Astrocyte of the spinal cord (primary cell): ENCODE measurements at regions not wholly inside any gene's neighbourhood (a gene's known extent, or its start where the extent isn't known, plus 50 kb on each side); places are given as distances from the start of the nearest gene placed in this dataset.
A peak's percentile ranks its signal among the peaks of the same experiment; 100 is the strongest.

Source experiments
- DNase-seq: peaks from one replicate; pipeline ENCODE4 v3.0.0; 2011; ENCODE audit warnings: low read depth, low spot score
- H3K4me3 ChIP-seq: 2 replicates; pipeline ENCODE4 v1.5.1; 2011; ENCODE audit warnings: low read depth, mild to moderate bottlenecking, low read length, moderate library complexity
- in situ Hi-C: cut with HindIII; loops from 2 replicates; pipeline ENCODE4 v1.10.0; 2017; ENCODE audit warnings: low sequenced_read_pairs
- TF ChIP-seq, protein P1 (sequence below): IDR thresholded peaks from 2 replicates; pipeline ENCODE4 v1.5.1; 2012; ENCODE audit warnings: low read depth, mild to moderate bottlenecking, low read length, inconsistent platforms

GRCh38 chr4:123783921-123784320, 387.3 kb downstream of the SPRY1 start:
- in situ Hi-C loops, result no loop called here
- no peak overlapping the region for H3K4me3 ChIP-seq
- DNase-seq, result peak; percentile 42
- TF ChIP-seq, protein P1, sequence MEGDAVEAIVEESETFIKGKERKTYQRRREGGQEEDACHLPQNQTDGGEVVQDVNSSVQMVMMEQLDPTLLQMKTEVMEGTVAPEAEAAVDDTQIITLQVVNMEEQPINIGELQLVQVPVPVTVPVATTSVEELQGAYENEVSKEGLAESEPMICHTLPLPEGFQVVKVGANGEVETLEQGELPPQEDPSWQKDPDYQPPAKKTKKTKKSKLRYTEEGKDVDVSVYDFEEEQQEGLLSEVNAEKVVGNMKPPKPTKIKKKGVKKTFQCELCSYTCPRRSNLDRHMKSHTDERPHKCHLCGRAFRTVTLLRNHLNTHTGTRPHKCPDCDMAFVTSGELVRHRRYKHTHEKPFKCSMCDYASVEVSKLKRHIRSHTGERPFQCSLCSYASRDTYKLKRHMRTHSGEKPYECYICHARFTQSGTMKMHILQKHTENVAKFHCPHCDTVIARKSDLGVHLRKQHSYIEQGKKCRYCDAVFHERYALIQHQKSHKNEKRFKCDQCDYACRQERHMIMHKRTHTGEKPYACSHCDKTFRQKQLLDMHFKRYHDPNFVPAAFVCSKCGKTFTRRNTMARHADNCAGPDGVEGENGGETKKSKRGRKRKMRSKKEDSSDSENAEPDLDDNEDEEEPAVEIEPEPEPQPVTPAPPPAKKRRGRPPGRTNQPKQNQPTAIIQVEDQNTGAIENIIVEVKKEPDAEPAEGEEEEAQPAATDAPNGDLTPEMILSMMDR, result no peak

GRCh38 chr4:123784626-123785025, 388.0 kb downstream of the SPRY1 start:
- H3K4me3 ChIP-seq, result no peak overlapping the region
- no peak for DNase-seq
- TF ChIP-seq, protein P1, result no peak
- in situ Hi-C loops, result no loop called here

- TF ChIP-seq, protein P1, result no peak
- DNase-seq, result peak; percentile 90
- in situ Hi-C loops, result no loop called here
- no peak overlapping the region for H3K4me3 ChIP-seq
Observed at GRCh38 chr4:123785538-123785937, 388.9 kb downstream of the SPRY1 start.

DNA sequence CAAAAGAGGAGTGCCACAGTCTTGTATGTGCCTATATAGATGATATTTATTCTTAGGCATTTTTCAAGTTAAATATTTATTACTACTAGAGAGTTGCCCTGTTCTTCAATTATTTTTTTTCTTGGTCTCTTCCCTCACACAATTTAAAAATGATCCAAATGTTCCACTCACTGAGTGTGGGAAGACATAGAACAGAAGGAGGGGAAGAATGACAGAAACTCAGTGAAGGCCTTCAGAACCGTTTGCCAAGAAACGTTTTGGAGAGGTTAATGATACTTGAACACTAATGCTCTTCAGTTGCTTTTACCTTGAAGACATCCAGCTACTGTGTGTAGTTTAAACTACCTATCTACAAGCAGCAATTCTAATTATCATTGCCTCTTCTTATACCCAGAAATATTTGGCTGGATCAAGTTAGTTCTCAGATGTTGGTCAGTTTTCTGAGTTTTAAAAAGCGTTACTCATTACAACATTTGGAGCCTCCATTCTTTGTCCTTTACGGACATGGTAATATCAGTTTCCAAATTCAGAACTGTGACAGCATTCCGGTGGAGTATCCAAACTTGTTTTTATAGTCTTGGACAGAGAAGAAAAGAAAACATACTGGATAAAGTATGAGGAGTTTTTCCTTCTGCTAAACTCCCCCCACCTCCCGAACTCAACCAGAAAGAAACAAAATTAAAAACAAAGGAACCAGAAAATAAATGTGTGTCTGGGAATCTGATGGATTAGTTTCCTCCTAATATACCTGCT, 389.7 kb downstream of the SPRY1 start:
- in situ Hi-C loops, result no loop called here
- DNase-seq, result peak; percentile 29
- no peak overlapping the region for H3K4me3 ChIP-seq
- TF ChIP-seq, protein P1, result no peak

GRCh38 chr4:123786920-123787319, 390.3 kb downstream of the SPRY1 start:
- TF ChIP-seq, protein P1, result no peak
- DNase-seq, result peak; percentile 70
- no peak overlapping the region for H3K4me3 ChIP-seq
- in situ Hi-C loops, result no loop called here

DNA sequence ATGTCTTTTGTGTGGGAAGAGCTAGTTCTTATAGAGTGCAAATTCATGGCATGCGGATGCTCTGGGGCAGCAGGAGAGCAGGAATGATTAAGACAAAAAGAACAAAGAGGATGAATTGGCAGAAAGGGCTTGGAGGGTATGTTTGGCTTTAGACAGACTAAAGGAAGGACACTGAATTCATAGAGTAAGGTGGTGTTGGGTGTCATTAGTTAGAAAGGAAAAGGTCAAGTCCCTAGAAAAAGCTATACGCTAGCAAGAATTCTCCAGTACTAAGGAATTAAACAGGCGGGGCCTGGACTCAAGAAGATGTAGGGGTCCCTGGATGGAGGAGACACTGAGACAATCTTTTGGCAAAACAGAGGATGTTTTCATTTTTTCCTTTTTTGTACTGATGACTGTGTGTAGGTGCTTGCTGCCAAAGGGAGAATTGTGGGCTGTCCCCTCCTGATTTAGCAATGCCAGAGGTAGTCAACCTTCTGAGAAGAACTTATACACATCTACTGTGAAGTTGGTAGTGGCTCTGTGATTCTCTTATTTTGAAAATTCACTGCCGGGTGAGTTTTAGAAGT, 391.0 kb downstream of the SPRY1 start:
- TF ChIP-seq, protein P1, result no peak
- no peak overlapping the region for H3K4me3 ChIP-seq
- no peak for DNase-seq
- in situ Hi-C loops, result no loop called here
